Naive B cell (primary cell): ENCODE measurements at regions not wholly inside any gene's neighbourhood (a gene's known extent, or its start where the extent isn't known, plus 50 kb on each side); places are given as distances from the start of the nearest gene placed in this dataset.
"Not testable (repeated sequence)": the region's sequence is repeated elsewhere in the genome, so short reads cannot be mapped to it uniquely, and the experiment has no call there.

ENCODE experiments used
- ATAC-seq, 2 donors: fragments of 150-1000 bp; cut with Tn5 transposase; 2 replicates each; pipeline ENCODE4 v1.10.0; 2021; ENCODE audit warnings: low read depth in 2 of 2, mild to moderate bottlenecking in 2 of 2, moderate library complexity in 2 of 2
- DNase-seq: peaks from one replicate; pipeline ENCODE4 v3.0.0; 2022
- H3K27ac Mint-ChIP-seq, 6 donors: one replicate each; pipeline ENCODE4 v1.8.0; 2020 to 2022; ENCODE audit warnings: mild to moderate bottlenecking in 6 of 6, mixed read lengths in 6 of 6, moderate library complexity in 5 of 6, inconsistent platforms in 2 of 6
- H3K27me3 Mint-ChIP-seq, 3 donors: one replicate each; pipeline ENCODE4 v1.8.0; 2021 to 2022; ENCODE audit warnings: mixed read lengths in 3 of 3, mild to moderate bottlenecking in 1 of 3
- H3K36me3 Mint-ChIP-seq, 2 donors: one replicate each; pipeline ENCODE4 v1.8.0; 2020 to 2022; ENCODE audit warnings: mixed read lengths in 2 of 2, inconsistent platforms in 1 of 2, mild to moderate bottlenecking in 1 of 2
- H3K4me1 Mint-ChIP-seq, 3 donors: one replicate each; pipeline ENCODE4 v1.8.0; 2020 to 2022; ENCODE audit warnings: mixed read lengths in 3 of 3, inconsistent platforms in 1 of 3, mild to moderate bottlenecking in 1 of 3, moderate library complexity in 1 of 3
- H3K4me3 Mint-ChIP-seq, 8 donors: one replicate each; pipeline ENCODE4 v1.8.0; 2020 to 2022; ENCODE audit warnings: mild to moderate bottlenecking in 8 of 8, mixed read lengths in 8 of 8, moderate library complexity in 8 of 8, inconsistent platforms in 2 of 8
- H3K9me3 Mint-ChIP-seq, 7 donors: one replicate each; pipeline ENCODE4 v1.8.0; 2020 to 2022; ENCODE audit warnings: mixed read lengths in 7 of 7, mild to moderate bottlenecking in 5 of 7, inconsistent platforms in 2 of 7, moderate library complexity in 1 of 7

- Mint-ChIP-seq H3K4me1 (no peaks in the 10 kb centered on the region), H3K4me3 (no peak overlapping the region), H3K27me3 (no peaks in the 10 kb centered on the region), H3K36me3 (no peaks in the 10 kb centered on the region), H3K9me3 (peaks cover 0 to 7% (median 1%) of the 10 kb centered on the region in 7 donors), H3K27ac (no peak overlapping the region)
- ATAC-seq (no peak), DNase-seq (no peak)
Measured at GRCh38 chr2:117618607-117619006, 195.9 kb upstream of the DDX18 start.

GRCh38 chr2:117621326-117621725 lies 193.2 kb upstream of the DDX18 start:
- H3K36me3 Mint-ChIP-seq = no peaks in the 10 kb centered on the region
- no peaks in the 10 kb centered on the region for H3K27me3 Mint-ChIP-seq
- H3K27ac Mint-ChIP-seq = no peak overlapping the region
- ATAC-seq (no peak), DNase-seq (no peak)
- no peak overlapping the region for H3K4me3 Mint-ChIP-seq
- H3K4me1 Mint-ChIP-seq = no peaks in the 10 kb centered on the region
- peaks cover 0 to 4% (median 0%) of the 10 kb centered on the region in 7 donors for H3K9me3 Mint-ChIP-seq

- H3K9me3 Mint-ChIP-seq, H3K27me3 Mint-ChIP-seq, ATAC-seq, H3K4me1 Mint-ChIP-seq, H3K36me3 Mint-ChIP-seq, H3K27ac Mint-ChIP-seq, H3K4me3 Mint-ChIP-seq, DNase-seq: not testable (repeated sequence)
Measured at GRCh38 chr2:117623175-117623574, 191.3 kb upstream of the DDX18 start.

GRCh38 chr2:117631152-117631945 lies 183.1 kb upstream of the DDX18 start:
- H3K27ac Mint-ChIP-seq = no peak overlapping the region
- peaks cover 0 to 12% (median 4%) of the 10 kb centered on the region in 7 donors for H3K9me3 Mint-ChIP-seq
- H3K36me3 Mint-ChIP-seq = no peaks in the 10 kb centered on the region
- ATAC-seq = no peak
- no peaks in the 10 kb centered on the region for H3K27me3 Mint-ChIP-seq
- DNase-seq = no peak
- H3K4me1 Mint-ChIP-seq = no peaks in the 10 kb centered on the region
- no peak overlapping the region for H3K4me3 Mint-ChIP-seq

- H3K9me3 Mint-ChIP-seq = peaks cover 2 to 17% (median 4%) of the 10 kb centered on the region in 7 donors
- no peaks in the 10 kb centered on the region for H3K36me3 Mint-ChIP-seq
- H3K4me3 Mint-ChIP-seq = no peak overlapping the region
- ATAC-seq (no peak), DNase-seq (no peak)
- H3K27ac Mint-ChIP-seq = no peak overlapping the region
- no peaks in the 10 kb centered on the region for H3K27me3 Mint-ChIP-seq
- no peaks in the 10 kb centered on the region for H3K4me1 Mint-ChIP-seq
Measured at GRCh38 chr2:117635481-117635880, 179.0 kb upstream of the DDX18 start.

GRCh38 chr2:117639401-117639800 lies 175.1 kb upstream of the DDX18 start:
- no peaks in the 10 kb centered on the region for H3K36me3 Mint-ChIP-seq

GRCh38 chr2:117644403-117644802 lies 170.1 kb upstream of the DDX18 start:
- ATAC-seq (no peak), DNase-seq (no peak)
- no peak overlapping the region for H3K4me3 Mint-ChIP-seq
- H3K9me3 Mint-ChIP-seq = peaks cover 0 to 7% (median 4%) of the 10 kb centered on the region in 7 donors
- H3K27ac Mint-ChIP-seq = no peak overlapping the region
- H3K27me3 Mint-ChIP-seq = no peaks in the 10 kb centered on the region
- H3K4me1 Mint-ChIP-seq = no peaks in the 10 kb centered on the region
- H3K36me3 Mint-ChIP-seq = peaks cover 0 to 8% of the 10 kb centered on the region in 2 donors

More at GRCh38 chr2:117639401-117639800, 175.1 kb upstream of the DDX18 start:
- Mint-ChIP-seq H3K4me1 (no peaks in the 10 kb centered on the region), H3K27ac (no peak overlapping the region), H3K27me3 (no peaks in the 10 kb centered on the region), H3K4me3 (no peak overlapping the region), H3K9me3 (peaks cover 0 to 14% (median 4%) of the 10 kb centered on the region in 7 donors)
- ATAC-seq (no peak), DNase-seq (no peak)

GRCh38 chr2:117645458-117645857 lies 169.0 kb upstream of the DDX18 start:
- no peak for DNase-seq
- no peaks in the 10 kb centered on the region for H3K27me3 Mint-ChIP-seq
- no peak for ATAC-seq
- peaks cover 0 to 6% (median 4%) of the 10 kb centered on the region in 7 donors for H3K9me3 Mint-ChIP-seq
- H3K27ac Mint-ChIP-seq = no peak overlapping the region
- H3K36me3 Mint-ChIP-seq = peaks cover 0 to 8% of the 10 kb centered on the region in 2 donors
- no peak overlapping the region for H3K4me3 Mint-ChIP-seq
- no peaks in the 10 kb centered on the region for H3K4me1 Mint-ChIP-seq

- Mint-ChIP-seq H3K9me3 (peaks cover 0 to 6% (median 4%) of the 10 kb centered on the region in 7 donors), H3K27ac (no peak overlapping the region), H3K4me1 (no peaks in the 10 kb centered on the region), H3K27me3 (no peaks in the 10 kb centered on the region), H3K36me3 (peaks cover 0 to 8% of the 10 kb centered on the region in 2 donors), H3K4me3 (no peak overlapping the region)
- DNase-seq = no peak
- no peak for ATAC-seq
Measured at GRCh38 chr2:117646099-117646498, 168.4 kb upstream of the DDX18 start.

GRCh38 chr2:117646872-117647271 lies 167.6 kb upstream of the DDX18 start:
- Mint-ChIP-seq H3K9me3 (peaks cover 0 to 6% (median 4%) of the 10 kb centered on the region in 7 donors), H3K4me1 (no peaks in the 10 kb centered on the region), H3K36me3 (peaks cover 0 to 8% of the 10 kb centered on the region in 2 donors), H3K27me3 (no peaks in the 10 kb centered on the region), H3K4me3 (no peak overlapping the region), H3K27ac (no peak overlapping the region)
- ATAC-seq (no peak), DNase-seq (no peak)

GRCh38 chr2:117656546-117656945 lies 157.9 kb upstream of the DDX18 start:
- DNase-seq (no peak), ATAC-seq (no peak)
- Mint-ChIP-seq H3K4me3 (no peak overlapping the region), H3K4me1 (no peaks in the 10 kb centered on the region), H3K9me3 (peaks cover 0 to 4% (median 3%) of the 10 kb centered on the region in 7 donors), H3K36me3 (no peaks in the 10 kb centered on the region), H3K27ac (no peak overlapping the region), H3K27me3 (peaks cover 0 to 8% (median 0%) of the 10 kb centered on the region in 3 donors)

- peaks cover 0 to 8% (median 4%) of the 10 kb centered on the region in 3 donors for H3K27me3 Mint-ChIP-seq
- H3K4me1 Mint-ChIP-seq = no peaks in the 10 kb centered on the region
- peaks cover 0 to 4% (median 3%) of the 10 kb centered on the region in 7 donors for H3K9me3 Mint-ChIP-seq
- no peaks in the 10 kb centered on the region for H3K36me3 Mint-ChIP-seq
- peak overlapping the region in 1 of 8 donors; percentile 64 for H3K4me3 Mint-ChIP-seq
- ATAC-seq (no peak), DNase-seq (no peak)
- H3K27ac Mint-ChIP-seq = no peak overlapping the region
Measured at GRCh38 chr2:117661619-117662018, 152.9 kb upstream of the DDX18 start.

- ATAC-seq = no peak
- Mint-ChIP-seq H3K27me3 (no peaks in the 10 kb centered on the region), H3K27ac (no peak overlapping the region), H3K36me3 (no peaks in the 10 kb centered on the region), H3K4me3 (no peak overlapping the region), H3K9me3 (peaks cover 0 to 4% (median 0%) of the 10 kb centered on the region in 7 donors), H3K4me1 (no peaks in the 10 kb centered on the region)
- no peak for DNase-seq
Measured at GRCh38 chr2:117674172-117674571, 140.3 kb upstream of the DDX18 start.

GRCh38 chr2:117679952-117680351 lies 134.5 kb upstream of the DDX18 start:
- no peak overlapping the region for H3K27ac Mint-ChIP-seq
- H3K4me1 Mint-ChIP-seq = no peaks in the 10 kb centered on the region
- DNase-seq (no peak), ATAC-seq (no peak)
- H3K9me3 Mint-ChIP-seq = peaks cover 0 to 3% (median 0%) of the 10 kb centered on the region in 7 donors
- H3K27me3 Mint-ChIP-seq = peaks cover 0 to 4% (median 0%) of the 10 kb centered on the region in 3 donors
- no peak overlapping the region for H3K4me3 Mint-ChIP-seq
- no peaks in the 10 kb centered on the region for H3K36me3 Mint-ChIP-seq
